IMR-90 (cell line): ENCODE measurements at regions not wholly inside any gene's neighbourhood (a gene's known extent, or its start where the extent isn't known, plus 50 kb on each side); places are given as distances from the start of the nearest gene placed in this dataset.

Experiments used
- ATAC-seq: fragments of 200-7000 bp; cut with Tn5 transposase; 2 replicates; pipeline ENCODE4 v1.9.1; 2020; ENCODE audit warnings: low read depth, mild to moderate bottlenecking, moderate library complexity
- BruUV-seq: library from RNA; stranded (reverse); fragments of 400-500 nt; replicated peaks from 2 replicates; lab custom pipeline; 2021; lab: Mats Ljungman, UMichigan
- CTCF ChIA-PET: fragments of 300-600 bp; formaldehyde crosslinking; extraction: SDS; loops from one replicate; lab custom pipeline; 2021; ENCODE audit warnings: antibody characterized with exemption; lab: Yijun Ruan, JAX
- POLR2A ChIA-PET: fragments of 300-600 bp; sonication (Branson Sonifier 250); formaldehyde crosslinking; loops from one replicate; lab custom pipeline; 2022; ENCODE audit warnings: antibody characterized with exemption; ENCODE audit not compliant: unreplicated experiment; lab: Charles Lee
- DNase-seq: peaks from one replicate; pipeline ENCODE4 v3.0.0; 2013
- H2AFZ ChIP-seq: replicated peaks from 2 replicates; pipeline ENCODE3; 2013; ENCODE audit warnings: low read length, mild to moderate bottlenecking; ENCODE audit not compliant: poor library complexity
- H2AK5ac ChIP-seq: 2 replicates; pipeline ENCODE4 v1.6.1; 2013; ENCODE audit warnings: low read depth, low read length, inconsistent platforms
- H2AK9ac ChIP-seq: replicated peaks from 2 replicates; pipeline ENCODE3; 2013; ENCODE audit warnings: mild to moderate bottlenecking, low read depth, low read length, moderate library complexity; ENCODE audit not compliant: poor library complexity
- H2BK120ac ChIP-seq: 2 replicates; pipeline ENCODE4 v1.6.1; 2013; ENCODE audit warnings: low read depth, low read length, inconsistent platforms
- H2BK15ac ChIP-seq: 3 replicates; pipeline ENCODE4 v1.6.1; 2013; ENCODE audit warnings: low read depth, low read length, inconsistent platforms
- H2BK20ac ChIP-seq: 2 replicates; pipeline ENCODE4 v1.6.1; 2013; ENCODE audit warnings: low read depth, mild to moderate bottlenecking, inconsistent platforms, low read length, moderate library complexity
- H2BK5ac ChIP-seq: 2 replicates; pipeline ENCODE4 v1.6.1; 2013; ENCODE audit warnings: mild to moderate bottlenecking, low read depth, low read length, inconsistent platforms; ENCODE audit not compliant: poor library complexity, severe bottlenecking
- H3K14ac ChIP-seq: replicated peaks from 2 replicates; pipeline ENCODE4 v1.6.1; 2013; ENCODE audit warnings: low read depth, low read length, inconsistent platforms
- H3K18ac ChIP-seq: 2 replicates; pipeline ENCODE4 v1.6.1; 2013; ENCODE audit warnings: low read depth, low read length, control low read depth
- H3K23ac ChIP-seq: 2 replicates; pipeline ENCODE4 v1.6.1; 2013; ENCODE audit warnings: low read depth, low read length, inconsistent platforms
- H3K27ac ChIP-seq: 2 replicates; pipeline ENCODE4 v1.5.1; 2013; ENCODE audit warnings: mild to moderate bottlenecking, control low read depth, low read length; ENCODE audit not compliant: insufficient read depth
- H3K27me3 ChIP-seq: 2 replicates; pipeline ENCODE4 v1.6.1; 2013; ENCODE audit warnings: low read length; ENCODE audit not compliant: control insufficient read depth, insufficient read depth
- H3K36me3 ChIP-seq: 2 replicates; pipeline ENCODE4 v1.6.1; 2013; ENCODE audit warnings: low read length, mixed read lengths; ENCODE audit not compliant: control insufficient read depth, insufficient read depth
- H3K4ac ChIP-seq: 2 replicates; pipeline ENCODE4 v1.6.1; 2013; ENCODE audit warnings: low read depth, low read length, inconsistent platforms
- H3K4me1 ChIP-seq: 2 replicates; pipeline ENCODE4 v1.6.1; 2013; ENCODE audit warnings: low read length, mixed read lengths; ENCODE audit not compliant: control insufficient read depth, insufficient read depth
- H3K4me2 ChIP-seq: 2 replicates; pipeline ENCODE4 v1.6.1; 2013; ENCODE audit warnings: low read depth, mild to moderate bottlenecking, control low read depth, low read length, moderate library complexity
- H3K4me3 ChIP-seq: 2 replicates; pipeline ENCODE4 v1.5.1; 2013; ENCODE audit warnings: low read depth, mild to moderate bottlenecking, control low read depth, low read length, moderate library complexity; ENCODE audit not compliant: insufficient read depth
- H3K56ac ChIP-seq: 2 replicates; pipeline ENCODE4 v1.6.1; 2013; ENCODE audit warnings: low read length, inconsistent platforms; ENCODE audit not compliant: insufficient read depth; ENCODE audit errors: extremely low read depth
- H3K79me1 ChIP-seq, 2 experiments: 2 replicates each; pipeline ENCODE4 v1.6.1; 2013; ENCODE audit warnings: low read length in 2 of 2, inconsistent platforms in 1 of 2, low read depth in 1 of 2
- H3K9ac ChIP-seq: 2 replicates; pipeline ENCODE4 v1.6.1; 2013; ENCODE audit warnings: low read depth, low read length, control low read depth
- H3K9me1 ChIP-seq: 2 replicates; pipeline ENCODE4 v1.6.1; 2013; ENCODE audit warnings: low read length, inconsistent platforms; ENCODE audit not compliant: insufficient read depth
- H3K9me3 ChIP-seq: 2 replicates; pipeline ENCODE4 v1.6.1; 2013; ENCODE audit warnings: low read length; ENCODE audit not compliant: control insufficient read depth, insufficient read depth
- H4K20me1 ChIP-seq: 2 replicates; pipeline ENCODE4 v1.6.1; 2013; ENCODE audit warnings: low read length, inconsistent platforms; ENCODE audit not compliant: insufficient read depth
- H4K5ac ChIP-seq: 2 replicates; pipeline ENCODE4 v1.6.1; 2013; ENCODE audit warnings: mild to moderate bottlenecking, low read depth, low read length, control low read depth
- H4K8ac ChIP-seq, 2 experiments: 2 replicates each; pipeline ENCODE4 v1.6.1; 2013; ENCODE audit warnings: low read depth in 2 of 2, low read length in 2 of 2, control low read depth in 1 of 2, inconsistent platforms in 1 of 2
- H4K91ac ChIP-seq: 2 replicates; pipeline ENCODE4 v1.6.1; 2013; ENCODE audit warnings: low read depth, low read length, inconsistent platforms; ENCODE audit not compliant: insufficient read depth
- BHLHE40 ChIP-seq: fragments of 150-350 bp; IDR thresholded peaks from 2 replicates; pipeline ENCODE4 v1.6.1; 2016; ENCODE audit warnings: mild to moderate bottlenecking, low read depth, low read length
- CEBPB ChIP-seq: IDR thresholded peaks from 2 replicates; pipeline ENCODE4 v1.6.1; 2012; ENCODE audit warnings: low read depth, low read length, improper control_type of control experiment
- CHD1 ChIP-seq: IDR thresholded peaks from 2 replicates; pipeline ENCODE4 v1.6.1; 2012; ENCODE audit warnings: low read depth, low read length, improper control_type of control experiment
- FOS ChIP-seq: fragments of 150-350 bp; IDR thresholded peaks from 2 replicates; pipeline ENCODE4 v1.6.1; 2016; ENCODE audit warnings: low read depth, low read length
- MAFK ChIP-seq: IDR thresholded peaks from 2 replicates; pipeline ENCODE4 v1.6.1; 2012; ENCODE audit warnings: low read depth, low read length, improper control_type of control experiment
- MAZ ChIP-seq: IDR thresholded peaks from 2 replicates; pipeline ENCODE4 v1.6.1; 2012; ENCODE audit warnings: low read depth, mild to moderate bottlenecking, low read length, improper control_type of control experiment, moderate library complexity, borderline replicate concordance
- MXI1 ChIP-seq: IDR thresholded peaks from 2 replicates; pipeline ENCODE4 v1.6.1; 2012; ENCODE audit warnings: low read depth, mild to moderate bottlenecking, low read length, moderate library complexity, borderline replicate concordance
- NFE2L2 ChIP-seq: fragments of 150-350 bp; IDR thresholded peaks from 2 replicates; pipeline ENCODE4 v1.6.1; 2016; ENCODE audit warnings: low read depth, mild to moderate bottlenecking, low read length
- POLR2A ChIP-seq: IDR thresholded peaks from 2 replicates; pipeline ENCODE4 v1.6.1; 2012; ENCODE audit warnings: mild to moderate bottlenecking, low read depth, low read length
- RAD21 ChIP-seq: IDR thresholded peaks from 2 replicates; pipeline ENCODE4 v1.6.1; 2012; ENCODE audit warnings: low read length, improper control_type of control experiment
- RCOR1 ChIP-seq: IDR thresholded peaks from 2 replicates; pipeline ENCODE4 v1.6.1; 2012; ENCODE audit warnings: mild to moderate bottlenecking, low read length, improper control_type of control experiment; ENCODE audit not compliant: insufficient replicate concordance
- RFX5 ChIP-seq: IDR thresholded peaks from 2 replicates; pipeline ENCODE4 v1.8.0; 2012; ENCODE audit warnings: low read depth, mild to moderate bottlenecking, low read length, moderate library complexity
- SMC3 ChIP-seq: fragments of 150-350 bp; IDR thresholded peaks from 2 replicates; pipeline ENCODE4 v1.6.1; 2016; ENCODE audit warnings: low read depth, mild to moderate bottlenecking, antibody characterized with exemption, low read length, moderate library complexity
- WGBS, 2 experiments: methylation state at CpG; one replicate each; pipeline versions ENCODE4 v1.1.5 to v1.1.7; 2013; ENCODE audit warnings: missing lambda C conversion rate in 2 of 2; ENCODE audit not compliant: insufficient read length in 1 of 2; ENCODE audit errors: extremely low coverage in 2 of 2; 5-methylcytosine and 5-hydroxymethylcytosine counted together
- dilution Hi-C: fragments of 300-500 bp; cut with HindIII; formaldehyde crosslinking; loops from one replicate; pipeline ENCODE4 v1.14.3; 2018; ENCODE audit warnings: low sequenced_read_pairs; ENCODE audit not compliant: unreplicated experiment
- in situ Hi-C: fragments of 300-500 bp; cut with MboI; formaldehyde crosslinking; loops from 3 replicates; pipeline ENCODE4 v1.14.3; 2019; ENCODE audit warnings: low sequenced_read_pairs, inconsistent platforms, mixed read lengths
- intact Hi-C: fragments of 100-400 bp; cut with micrococcal nuclease; formaldehyde crosslinking; loops from 2 replicates; pipeline ENCODE4 v1.10.0; 2022
- TF ChIP-seq, protein P1 (sequence below): fragments of 150-350 bp; IDR thresholded peaks from 2 replicates; pipeline ENCODE4 v1.6.1; 2017; ENCODE audit warnings: mild to moderate bottlenecking, antibody characterized with exemption, low read length, low read depth
- TF ChIP-seq, protein P2 (sequence below): fragments of 150-350 bp; IDR thresholded peaks from 2 replicates; pipeline ENCODE4 v1.6.1; 2016; ENCODE audit warnings: low read depth, mild to moderate bottlenecking, low read length, moderate library complexity, borderline replicate concordance
- TF ChIP-seq, protein P3 (sequence below): conservative IDR thresholded peaks from 2 replicates; pipeline ENCODE4 v1.5.1; 2012; ENCODE audit warnings: mild to moderate bottlenecking, low read depth, low read length, improper control_type of control experiment

DNA sequence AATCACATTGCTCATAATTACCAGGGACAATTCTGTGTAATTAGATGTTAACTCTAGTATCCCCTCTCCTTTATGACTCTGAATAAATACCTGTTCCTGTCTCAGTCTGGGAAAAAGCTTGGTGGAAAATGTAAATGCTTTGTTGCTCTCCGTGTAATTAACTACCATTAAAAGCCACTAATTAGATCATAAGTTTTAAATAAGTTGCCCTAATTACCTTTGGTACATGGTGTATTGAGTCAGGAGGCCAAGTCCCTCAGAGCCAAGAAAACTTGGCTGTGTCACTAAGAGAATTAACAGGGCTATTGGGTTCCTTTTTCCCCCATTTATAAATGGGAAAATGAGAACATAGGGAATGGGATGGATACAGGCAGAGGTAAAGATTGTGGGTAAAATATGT, 617.6 kb downstream of the TLR4 start:
- H3K18ac ChIP-seq: no peak overlapping the region
- H3K36me3 ChIP-seq: no peaks in the 10 kb centered on the region
- peaks cover 8% of the 10 kb centered on the region for H3K9me3 ChIP-seq
- H4K8ac ChIP-seq: no peak overlapping the region
- no peak overlapping the region for H2BK120ac ChIP-seq
- in situ Hi-C loops (no loop called here), dilution Hi-C loops (no loop called here), intact Hi-C loops (no loop called here)
- H2BK15ac ChIP-seq: no peak overlapping the region
- H3K4me1 ChIP-seq: no peaks in the 10 kb centered on the region
- no peak overlapping the region for H3K4me3 ChIP-seq
- H4K5ac ChIP-seq: no peak overlapping the region
- H4K20me1 ChIP-seq: no peaks in the 10 kb centered on the region
- no peak overlapping the region for H3K14ac ChIP-seq
- no peak overlapping the region for H3K27ac ChIP-seq
- H3K27me3 ChIP-seq: no peaks in the 10 kb centered on the region
- H2BK20ac ChIP-seq: no peak overlapping the region
- no peak overlapping the region for H4K91ac ChIP-seq
- no TSS peak for BruUV-seq
- POLR2A ChIA-PET: no interaction called here
- H3K79me1 ChIP-seq: no peaks in the 10 kb centered on the region
- H3K9ac ChIP-seq: no peak overlapping the region
- no peak for ATAC-seq
- no peak overlapping the region for H3K4ac ChIP-seq
- no peak overlapping the region for H2BK5ac ChIP-seq
- H2AK9ac ChIP-seq: no peak overlapping the region
- H2AK5ac ChIP-seq: no peak overlapping the region
- DNase-seq: no peak
- no peak overlapping the region for H3K56ac ChIP-seq
- CTCF ChIA-PET: no interaction called here
- WGBS, 2 experiments: no CpG with 5 or more reads among the region's 1 CpG
- no peak overlapping the region for H2AFZ ChIP-seq
- no peak overlapping the region for H3K23ac ChIP-seq
- TF ChIP-seq, protein P1, sequence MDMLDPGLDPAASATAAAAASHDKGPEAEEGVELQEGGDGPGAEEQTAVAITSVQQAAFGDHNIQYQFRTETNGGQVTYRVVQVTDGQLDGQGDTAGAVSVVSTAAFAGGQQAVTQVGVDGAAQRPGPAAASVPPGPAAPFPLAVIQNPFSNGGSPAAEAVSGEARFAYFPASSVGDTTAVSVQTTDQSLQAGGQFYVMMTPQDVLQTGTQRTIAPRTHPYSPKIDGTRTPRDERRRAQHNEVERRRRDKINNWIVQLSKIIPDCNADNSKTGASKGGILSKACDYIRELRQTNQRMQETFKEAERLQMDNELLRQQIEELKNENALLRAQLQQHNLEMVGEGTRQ: no peak
- no peak for TF ChIP-seq CEBPB
- no peak for TF ChIP-seq MAFK
- TF ChIP-seq RFX5: no peak
- TF ChIP-seq RCOR1: no peak
- TF ChIP-seq, protein P2, sequence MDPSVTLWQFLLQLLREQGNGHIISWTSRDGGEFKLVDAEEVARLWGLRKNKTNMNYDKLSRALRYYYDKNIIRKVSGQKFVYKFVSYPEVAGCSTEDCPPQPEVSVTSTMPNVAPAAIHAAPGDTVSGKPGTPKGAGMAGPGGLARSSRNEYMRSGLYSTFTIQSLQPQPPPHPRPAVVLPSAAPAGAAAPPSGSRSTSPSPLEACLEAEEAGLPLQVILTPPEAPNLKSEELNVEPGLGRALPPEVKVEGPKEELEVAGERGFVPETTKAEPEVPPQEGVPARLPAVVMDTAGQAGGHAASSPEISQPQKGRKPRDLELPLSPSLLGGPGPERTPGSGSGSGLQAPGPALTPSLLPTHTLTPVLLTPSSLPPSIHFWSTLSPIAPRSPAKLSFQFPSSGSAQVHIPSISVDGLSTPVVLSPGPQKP: no peak
- TF ChIP-seq MAZ: no peak
- no peak for TF ChIP-seq RAD21
- TF ChIP-seq, protein P3, sequence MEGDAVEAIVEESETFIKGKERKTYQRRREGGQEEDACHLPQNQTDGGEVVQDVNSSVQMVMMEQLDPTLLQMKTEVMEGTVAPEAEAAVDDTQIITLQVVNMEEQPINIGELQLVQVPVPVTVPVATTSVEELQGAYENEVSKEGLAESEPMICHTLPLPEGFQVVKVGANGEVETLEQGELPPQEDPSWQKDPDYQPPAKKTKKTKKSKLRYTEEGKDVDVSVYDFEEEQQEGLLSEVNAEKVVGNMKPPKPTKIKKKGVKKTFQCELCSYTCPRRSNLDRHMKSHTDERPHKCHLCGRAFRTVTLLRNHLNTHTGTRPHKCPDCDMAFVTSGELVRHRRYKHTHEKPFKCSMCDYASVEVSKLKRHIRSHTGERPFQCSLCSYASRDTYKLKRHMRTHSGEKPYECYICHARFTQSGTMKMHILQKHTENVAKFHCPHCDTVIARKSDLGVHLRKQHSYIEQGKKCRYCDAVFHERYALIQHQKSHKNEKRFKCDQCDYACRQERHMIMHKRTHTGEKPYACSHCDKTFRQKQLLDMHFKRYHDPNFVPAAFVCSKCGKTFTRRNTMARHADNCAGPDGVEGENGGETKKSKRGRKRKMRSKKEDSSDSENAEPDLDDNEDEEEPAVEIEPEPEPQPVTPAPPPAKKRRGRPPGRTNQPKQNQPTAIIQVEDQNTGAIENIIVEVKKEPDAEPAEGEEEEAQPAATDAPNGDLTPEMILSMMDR: no peak
- TF ChIP-seq FOS: no peak
- TF ChIP-seq MXI1: no peak
- TF ChIP-seq BHLHE40: no peak
- TF ChIP-seq POLR2A: no peak
- no peak for TF ChIP-seq SMC3
- no peak for TF ChIP-seq CHD1
- TF ChIP-seq NFE2L2: no peak
- no peak overlapping the region for H3K4me2 ChIP-seq
- no peaks in the 10 kb centered on the region for H3K9me1 ChIP-seq
